ENCODE measurements at regions not wholly inside any gene's neighbourhood (a gene's known extent, or its start where the extent isn't known, plus 50 kb on each side); places are given as distances from the start of the nearest gene placed in this dataset.

GRCh38 chr15:100734586-100734985 is 132.2 kb downstream of the ASB7 start:
- in situ Hi-C loops (cut with HindIII; ENCODE audit: low sequenced_read_pairs): no loop called here
- no peak overlapping the region for H3K4me3 ChIP-seq (ENCODE audit: low read depth, low read length)
- no peak for DNase-seq (ENCODE audit: low read depth, low spot score)
- TF ChIP-seq CTCF (IDR thresholded peaks at IDR 0.05; ENCODE audit: low read depth, low read length): no peak

GRCh38 chr15:100735129-100736053 is 133.0 kb downstream of the ASB7 start:
- in situ Hi-C loops (cut with HindIII; ENCODE audit: low sequenced_read_pairs): no loop called here
- no peak for TF ChIP-seq CTCF (IDR thresholded peaks at IDR 0.05; ENCODE audit: low read depth, low read length)
- DNase-seq (ENCODE audit: low read depth, low spot score): no peak
- H3K4me3 ChIP-seq (ENCODE audit: low read depth, low read length): no peak overlapping the region

DNA sequence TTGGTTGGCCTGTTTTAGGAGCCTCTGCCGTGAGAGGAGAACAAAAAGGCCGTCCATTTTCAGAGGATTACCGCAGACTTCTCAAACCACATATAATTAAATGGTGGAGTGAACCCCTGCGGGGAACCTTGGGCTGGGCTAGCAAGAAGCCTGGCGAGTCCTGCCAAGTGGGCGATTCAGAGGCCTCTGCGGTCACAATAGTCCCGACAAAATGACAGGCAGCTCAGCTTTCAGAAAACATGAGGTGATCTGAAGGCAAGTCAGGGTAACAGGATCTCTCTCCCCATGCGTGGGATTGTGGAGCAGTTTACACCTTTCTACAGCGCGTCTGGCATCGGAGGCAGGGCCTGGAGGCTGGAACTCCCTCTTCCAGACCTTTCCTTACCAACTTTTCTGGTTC is 134.8 kb downstream of the ASB7 start:
- TF ChIP-seq CTCF (IDR thresholded peaks at IDR 0.05; ENCODE audit: low read depth, low read length): no peak
- DNase-seq (ENCODE audit: low read depth, low spot score): no peak
- in situ Hi-C loops (cut with HindIII; ENCODE audit: low sequenced_read_pairs): no loop called here
- no peak overlapping the region for H3K4me3 ChIP-seq (ENCODE audit: low read depth, low read length)

GRCh38 chr15:100738614-100739013 is 136.2 kb downstream of the ASB7 start:
- no peak overlapping the region for H3K4me3 ChIP-seq (ENCODE audit: low read depth, low read length)

GRCh38 chr15:100740138-100740537 is 137.7 kb downstream of the ASB7 start:
- no peak overlapping the region for H3K4me3 ChIP-seq (ENCODE audit: low read depth, low read length)
- TF ChIP-seq CTCF (IDR thresholded peaks at IDR 0.05; ENCODE audit: low read depth, low read length): no peak
- in situ Hi-C loops (cut with HindIII; ENCODE audit: low sequenced_read_pairs): no loop called here
- no peak for DNase-seq (ENCODE audit: low read depth, low spot score)

More at GRCh38 chr15:100738614-100739013, 136.2 kb downstream of the ASB7 start:
- no peak for DNase-seq (ENCODE audit: low read depth, low spot score)
- in situ Hi-C loops (cut with HindIII; ENCODE audit: low sequenced_read_pairs): no loop called here
- TF ChIP-seq CTCF (IDR thresholded peaks at IDR 0.05; ENCODE audit: low read depth, low read length): no peak

- DNase-seq (ENCODE audit: low read depth, low spot score): no peak
- no peak overlapping the region for H3K4me3 ChIP-seq (ENCODE audit: low read depth, low read length)
- no peak for TF ChIP-seq CTCF (IDR thresholded peaks at IDR 0.05; ENCODE audit: low read depth, low read length)
- in situ Hi-C loops (cut with HindIII; ENCODE audit: low sequenced_read_pairs): no loop called here
These were observed 128.0 kb upstream of the ALDH1A3 start for GRCh38 chr15:100751585-100751984.
